AG04450 (cell line): ENCODE measurements at regions not wholly inside any gene's neighbourhood (a gene's known extent, or its start where the extent isn't known, plus 50 kb on each side); places are given as distances from the start of the nearest gene placed in this dataset.

Source experiments
- CTCF ChIA-PET: fragments of 300-600, 350-600 bp; formaldehyde crosslinking; extraction: SDS; loops from one replicate; lab custom pipeline; 2022; ENCODE audit warnings: antibody characterized with exemption, inconsistent platforms; lab: Charles Lee
- POLR2A ChIA-PET: fragments of 350-600 bp; formaldehyde crosslinking; extraction: SDS; loops from one replicate; lab custom pipeline; 2021; ENCODE audit warnings: antibody characterized with exemption, inconsistent platforms; lab: Yijun Ruan, JAX
- DNase-seq: peaks from one replicate; pipeline ENCODE4 v3.0.0-alpha.2; 2011; ENCODE audit warnings: low read depth, low spot score
- H3K27ac ChIP-seq: one replicate; pipeline ENCODE4 v1.5.1; 2012; ENCODE audit warnings: low read depth, low read length, control low read depth
- H3K27me3 ChIP-seq: one replicate; pipeline ENCODE4 v1.6.0; 2012; ENCODE audit warnings: low read length; ENCODE audit not compliant: control insufficient read depth, insufficient read depth
- H3K4me3 ChIP-seq: 2 replicates; pipeline ENCODE4 v1.5.1; 2011; ENCODE audit warnings: mild to moderate bottlenecking, low read depth, low read length, control low read depth
- H3K9me3 ChIP-seq: 2 replicates; pipeline ENCODE4 v1.5.1; 2012; ENCODE audit warnings: low read length; ENCODE audit not compliant: control insufficient read depth, insufficient read depth
- CTCF ChIP-seq: IDR thresholded peaks from 2 replicates; pipeline ENCODE4 v1.5.1; 2011; ENCODE audit warnings: low read depth, low read length, control low read depth, inconsistent platforms

GRCh38 chrX:147739196-147739595 lies 172.5 kb upstream of the FMR1 start:
- H3K27ac ChIP-seq: no peak overlapping the region
- H3K4me3 ChIP-seq: no peak overlapping the region
- CTCF ChIA-PET: no interaction called here
- no peaks in the 10 kb centered on the region for H3K9me3 ChIP-seq
- no peak for DNase-seq
- no peak for TF ChIP-seq CTCF
- no peaks in the 10 kb centered on the region for H3K27me3 ChIP-seq
- POLR2A ChIA-PET: no interaction called here

- ChIA-PET CTCF (no interaction called here), POLR2A (no interaction called here)
- TF ChIP-seq CTCF: no peak
- H3K27me3 ChIP-seq: no peaks in the 10 kb centered on the region
- no peak overlapping the region for H3K4me3 ChIP-seq
- DNase-seq: no peak
- H3K27ac ChIP-seq: no peak overlapping the region
- H3K9me3 ChIP-seq: no peaks in the 10 kb centered on the region
Measured at GRCh38 chrX:147741776-147742175, 169.9 kb upstream of the FMR1 start.

- no peak for TF ChIP-seq CTCF
- Histone ChIP-seq H3K27me3 (no peaks in the 10 kb centered on the region), H3K9me3 (no peaks in the 10 kb centered on the region), H3K27ac (no peak overlapping the region), H3K4me3 (no peak overlapping the region)
- ChIA-PET CTCF (no interaction called here), POLR2A (no interaction called here)
- DNase-seq: no peak
Measured at GRCh38 chrX:147749308-147749707, 162.4 kb upstream of the FMR1 start.

GRCh38 chrX:147757750-147758149 lies 154.0 kb upstream of the FMR1 start:
- Histone ChIP-seq H3K27me3 (no peaks in the 10 kb centered on the region), H3K27ac (no peak overlapping the region), H3K4me3 (no peak overlapping the region), H3K9me3 (no peaks in the 10 kb centered on the region)
- POLR2A ChIA-PET: no interaction called here
- no peak for TF ChIP-seq CTCF
- CTCF ChIA-PET: no interaction called here
- DNase-seq: no peak

GRCh38 chrX:147763131-147763530 lies 148.6 kb upstream of the FMR1 start:
- CTCF ChIA-PET: no interaction called here
- Histone ChIP-seq H3K27ac (no peak overlapping the region), H3K9me3 (no peaks in the 10 kb centered on the region), H3K27me3 (no peaks in the 10 kb centered on the region), H3K4me3 (no peak overlapping the region)
- no peak for DNase-seq
- POLR2A ChIA-PET: no interaction called here
- no peak for TF ChIP-seq CTCF
